ENCODE measurements at regions not wholly inside any gene's neighbourhood (a gene's known extent, or its start where the extent isn't known, plus 50 kb on each side); places are given as distances from the start of the nearest gene placed in this dataset.
"Not testable (repeated sequence)": the region's sequence is repeated elsewhere in the genome, so short reads cannot be mapped to it uniquely, and the experiment has no call there.

DNA sequence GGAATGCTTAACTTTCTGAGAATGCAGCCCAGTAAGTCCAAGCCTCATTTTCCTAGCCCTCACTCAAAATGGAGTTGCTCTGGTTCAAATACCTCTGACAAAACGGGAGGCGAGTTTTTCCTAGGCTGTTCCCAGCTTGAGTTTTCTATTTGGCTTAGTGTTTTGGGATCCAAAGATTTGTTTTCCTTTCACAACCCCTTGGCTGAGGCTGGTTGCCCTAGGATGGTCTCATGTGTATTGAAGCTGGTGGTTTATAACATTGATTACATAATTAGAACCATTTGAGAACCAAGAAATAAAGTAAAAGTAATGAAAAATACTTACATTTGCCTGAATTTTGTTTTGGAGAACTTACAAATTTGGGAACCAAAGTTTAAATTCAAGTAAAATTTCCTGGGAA lies 611.1 kb upstream of the LUZP2 start:
- Histone ChIP-seq H3K4me2 (ENCODE audit: low read depth, low read length) (no peak overlapping the region), H3K4me3 (ENCODE audit: low read length) (no peak overlapping the region), H3K9ac (ENCODE audit: low read length) (no peak overlapping the region), H3F3A (ENCODE audit: insufficient read depth, low read length) (no peaks in the 10 kb centered on the region), H4K20me1 (ENCODE audit: insufficient read depth, low read length) (no peaks in the 10 kb centered on the region), H3K9me2 (replicated peaks; ENCODE audit: insufficient read depth, low read length) (no peaks in the 10 kb centered on the region), H3K4me1 (ENCODE audit: low read length) (no peaks in the 10 kb centered on the region), H3K27ac (ENCODE audit: low read length) (no peak overlapping the region), H3K27me3 (replicated peaks; ENCODE audit: insufficient read depth, low read length) (no peaks in the 10 kb centered on the region), H3K36me3 (replicated peaks; ENCODE audit: insufficient read depth, low read length) (no peaks in the 10 kb centered on the region), H3K9me3 (replicated peaks; ENCODE audit: insufficient read depth, low read length) (no peaks in the 10 kb centered on the region), H2AFZ (ENCODE audit: low read length) (no peak overlapping the region), H3K79me2 (ENCODE audit: low read length) (no peaks in the 10 kb centered on the region)
- no peak for DNase-seq
- no peak for TF ChIP-seq EZH2phosphoT487 (IDR thresholded peaks at IDR 0.05; ENCODE audit: low read length)
- no peak for TF ChIP-seq CTCF (IDR thresholded peaks at IDR 0.05; ENCODE audit: low read length)
- no peak for TF ChIP-seq EZH2 (optimal IDR thresholded peaks at IDR 0.05; ENCODE audit: low read depth, low read length)

- not testable (repeated sequence) for H4K20me1 ChIP-seq (ENCODE audit: insufficient read depth, low read length); H3K9me3 ChIP-seq (replicated peaks; ENCODE audit: insufficient read depth, low read length); H3K79me2 ChIP-seq (ENCODE audit: low read length); H3K9me2 ChIP-seq (replicated peaks; ENCODE audit: insufficient read depth, low read length); H3K27me3 ChIP-seq (replicated peaks; ENCODE audit: insufficient read depth, low read length); H3K4me1 ChIP-seq (ENCODE audit: low read length); H3K9ac ChIP-seq (ENCODE audit: low read length); H2AFZ ChIP-seq (ENCODE audit: low read length); H3K27ac ChIP-seq (ENCODE audit: low read length); H3K36me3 ChIP-seq (replicated peaks; ENCODE audit: insufficient read depth, low read length); H3K4me3 ChIP-seq (ENCODE audit: low read length); H3K4me2 ChIP-seq (ENCODE audit: low read depth, low read length); DNase-seq; H3F3A ChIP-seq (ENCODE audit: insufficient read depth, low read length)
Observed at GRCh38 chr11:23887122-23887521, 609.7 kb upstream of the LUZP2 start.

DNA sequence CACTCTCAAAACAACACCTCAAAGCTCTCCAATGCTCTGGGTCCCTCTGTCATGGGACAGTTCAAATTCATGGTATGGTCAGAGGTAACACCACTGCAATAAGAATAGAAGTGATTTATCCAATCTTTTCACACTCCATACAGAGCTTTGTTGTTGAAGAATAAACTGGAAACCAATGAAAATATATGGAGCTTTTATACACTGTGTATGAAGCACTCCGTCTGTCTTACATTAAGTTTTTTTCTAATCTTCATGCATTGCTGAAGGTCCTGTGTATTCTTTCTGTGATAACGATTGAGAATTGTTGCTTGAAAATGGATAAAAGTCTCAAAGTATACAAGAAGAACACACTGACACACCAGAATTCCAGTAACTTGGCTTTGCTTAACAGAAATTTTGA lies 603.7 kb upstream of the LUZP2 start:
- Histone ChIP-seq H3K4me2 (ENCODE audit: low read depth, low read length) (no peak overlapping the region), H2AFZ (ENCODE audit: low read length) (no peak overlapping the region), H3K79me2 (ENCODE audit: low read length) (no peaks in the 10 kb centered on the region), H3K4me1 (ENCODE audit: low read length) (no peaks in the 10 kb centered on the region), H3K4me3 (ENCODE audit: low read length) (no peak overlapping the region), H3K36me3 (replicated peaks; ENCODE audit: insufficient read depth, low read length) (no peaks in the 10 kb centered on the region), H3K9ac (ENCODE audit: low read length) (no peak overlapping the region), H3K27ac (ENCODE audit: low read length) (no peak overlapping the region), H3K27me3 (replicated peaks; ENCODE audit: insufficient read depth, low read length) (no peaks in the 10 kb centered on the region), H3K9me2 (replicated peaks; ENCODE audit: insufficient read depth, low read length) (no peaks in the 10 kb centered on the region), H4K20me1 (ENCODE audit: insufficient read depth, low read length) (no peaks in the 10 kb centered on the region), H3F3A (ENCODE audit: insufficient read depth, low read length) (no peaks in the 10 kb centered on the region), H3K9me3 (replicated peaks; ENCODE audit: insufficient read depth, low read length) (no peaks in the 10 kb centered on the region)
- TF ChIP-seq EZH2phosphoT487 (IDR thresholded peaks at IDR 0.05; ENCODE audit: low read length): no peak
- TF ChIP-seq EZH2 (optimal IDR thresholded peaks at IDR 0.05; ENCODE audit: low read depth, low read length): no peak
- no peak for TF ChIP-seq CTCF (IDR thresholded peaks at IDR 0.05; ENCODE audit: low read length)
- no peak for DNase-seq

DNA sequence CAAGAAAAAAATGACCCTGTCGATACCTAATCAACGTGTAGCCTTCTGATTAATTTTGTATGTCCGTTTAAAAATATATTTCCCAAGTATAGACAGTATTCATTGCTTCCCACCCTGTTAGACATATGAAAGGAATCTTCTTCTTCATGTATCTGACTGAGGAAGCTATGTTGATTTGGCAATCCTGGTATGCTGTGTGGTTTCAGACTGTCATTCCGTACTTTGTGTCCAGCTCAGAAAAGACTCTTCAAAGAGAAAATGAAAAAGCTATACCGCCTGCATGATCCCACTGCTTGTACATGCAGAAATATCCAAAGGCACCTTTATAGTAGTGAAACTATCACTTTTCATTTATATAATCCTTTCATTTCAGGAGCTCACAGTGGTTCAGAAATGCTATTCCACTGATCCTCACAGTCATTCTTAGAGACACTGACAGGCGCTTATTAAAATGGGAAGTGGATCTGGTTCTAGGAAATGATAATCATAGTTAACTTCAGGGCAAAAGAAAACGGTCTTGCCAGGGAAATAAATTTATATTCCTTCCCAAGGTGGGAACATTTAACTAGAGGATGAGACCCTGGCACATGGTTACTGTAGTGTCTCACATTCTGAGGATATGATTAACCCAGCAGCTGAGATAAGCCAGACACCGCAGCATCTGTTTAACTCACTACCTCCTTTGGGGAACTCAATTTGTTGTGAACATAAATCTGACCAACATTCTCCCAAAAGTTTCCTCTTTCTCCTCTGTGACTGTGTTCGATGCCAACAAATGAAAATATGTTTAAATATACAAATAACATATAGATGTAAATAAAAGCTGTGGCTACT lies 599.2 kb upstream of the LUZP2 start:
- no peaks in the 10 kb centered on the region for H3K79me2 ChIP-seq (ENCODE audit: low read length)
- no peak for DNase-seq
- no peaks in the 10 kb centered on the region for H4K20me1 ChIP-seq (ENCODE audit: insufficient read depth, low read length)
- no peaks in the 10 kb centered on the region for H3K36me3 ChIP-seq (replicated peaks; ENCODE audit: insufficient read depth, low read length)
- no peaks in the 10 kb centered on the region for H3K9me3 ChIP-seq (replicated peaks; ENCODE audit: insufficient read depth, low read length)
- H3K9me2 ChIP-seq (replicated peaks; ENCODE audit: insufficient read depth, low read length): no peaks in the 10 kb centered on the region
- no peak overlapping the region for H3K9ac ChIP-seq (ENCODE audit: low read length)
- no peak overlapping the region for H3K27ac ChIP-seq (ENCODE audit: low read length)
- H3K4me1 ChIP-seq (ENCODE audit: low read length): no peaks in the 10 kb centered on the region
- H3F3A ChIP-seq (ENCODE audit: insufficient read depth, low read length): no peaks in the 10 kb centered on the region
- no peak overlapping the region for H2AFZ ChIP-seq (ENCODE audit: low read length)
- H3K4me3 ChIP-seq (ENCODE audit: low read length): no peak overlapping the region
- H3K27me3 ChIP-seq (replicated peaks; ENCODE audit: insufficient read depth, low read length): no peaks in the 10 kb centered on the region
- no peak for TF ChIP-seq EZH2 (optimal IDR thresholded peaks at IDR 0.05; ENCODE audit: low read depth, low read length)
- no peak for TF ChIP-seq EZH2phosphoT487 (IDR thresholded peaks at IDR 0.05; ENCODE audit: low read length)
- no peak for TF ChIP-seq CTCF (IDR thresholded peaks at IDR 0.05; ENCODE audit: low read length)
- no peak overlapping the region for H3K4me2 ChIP-seq (ENCODE audit: low read depth, low read length)

All from MM.1S (cell line).